GM23338 (cell line): ENCODE measurements at regions not wholly inside any gene's neighbourhood (a gene's known extent, or its start where the extent isn't known, plus 50 kb on each side); places are given as distances from the start of the nearest gene placed in this dataset.

Experiments
- ATAC-seq: fragments of 200-7000 bp; cut with Tn5 transposase; 3 replicates; pipeline ENCODE4 v1.9.1; 2020
- DNase-seq: peaks from one replicate; pipeline ENCODE4 v3.0.0-alpha.2; 2015; ENCODE audit warnings: low spot score
- H2AFZ ChIP-seq: fragments of 200-600 bp; sonication (generic); 2 replicates; pipeline ENCODE4 v1.8.0; 2016; ENCODE audit warnings: antibody characterized with exemption, mild to moderate bottlenecking, moderate library complexity
- H3F3A ChIP-seq: fragments of 200-600 bp; sonication (generic); replicated peaks from 2 replicates; pipeline ENCODE4 v1.8.0; 2017; ENCODE audit warnings: antibody characterized with exemption, mixed run types, low read depth
- H3K27ac ChIP-seq: fragments of 200-600 bp; sonication (generic); 2 replicates; pipeline ENCODE4 v1.6.1; 2016; ENCODE audit warnings: low read depth
- H3K27me3 ChIP-seq: fragments of 200-600 bp; sonication (generic); 2 replicates; pipeline ENCODE4 v1.8.0; 2016; ENCODE audit warnings: mild to moderate bottlenecking, mixed run types, moderate library complexity; ENCODE audit not compliant: insufficient read depth
- H3K36me3 ChIP-seq: fragments of 200-600 bp; sonication (generic); 2 replicates; pipeline ENCODE4 v1.8.0; 2016; ENCODE audit warnings: mild to moderate bottlenecking; ENCODE audit not compliant: insufficient read depth
- H3K4me1 ChIP-seq: fragments of 200-600 bp; sonication (generic); 2 replicates; pipeline ENCODE4 v1.8.0; 2016; ENCODE audit warnings: mild to moderate bottlenecking, moderate library complexity; ENCODE audit not compliant: insufficient read depth
- H3K4me2 ChIP-seq: fragments of 200-600 bp; sonication (generic); 2 replicates; pipeline ENCODE4 v1.7.1; 2017; ENCODE audit warnings: mixed run types
- H3K4me3 ChIP-seq: fragments of 200-600 bp; sonication (generic); 2 replicates; pipeline ENCODE4 v1.6.1; 2016; ENCODE audit warnings: mixed run types
- H3K79me2 ChIP-seq: fragments of 200-600 bp; sonication (generic); replicated peaks from 2 replicates; pipeline ENCODE4 v1.8.0; 2017; ENCODE audit warnings: mild to moderate bottlenecking; ENCODE audit not compliant: insufficient read depth
- H3K9me2 ChIP-seq: fragments of 200-600 bp; sonication (generic); 2 replicates; pipeline ENCODE4 v1.8.0; 2017; ENCODE audit not compliant: insufficient read depth
- H4K20me1 ChIP-seq: fragments of 200-600 bp; sonication (generic); replicated peaks from 2 replicates; pipeline ENCODE4 v1.8.0; 2017; ENCODE audit warnings: mild to moderate bottlenecking; ENCODE audit not compliant: insufficient read depth
- H3K27ac Mint-ChIP-seq: 2 replicates; pipeline ENCODE4 v1.8.0; 2020; ENCODE audit warnings: inconsistent platforms, mild to moderate bottlenecking, moderate library complexity, mixed read lengths
- H3K27me3 Mint-ChIP-seq: 3 replicates; pipeline ENCODE4 v1.8.0; 2022; ENCODE audit warnings: low read depth, mild to moderate bottlenecking, moderate library complexity, mixed read lengths, inconsistent platforms; ENCODE audit not compliant: insufficient read depth, poor library complexity
- H3K36me3 Mint-ChIP-seq: 3 replicates; pipeline ENCODE4 v1.8.0; 2021; ENCODE audit warnings: low read depth, mild to moderate bottlenecking, inconsistent platforms, moderate library complexity, mixed read lengths
- H3K4me1 Mint-ChIP-seq: 3 replicates; pipeline ENCODE4 v1.8.0; 2020; ENCODE audit warnings: mild to moderate bottlenecking, inconsistent platforms, mixed read lengths
- H3K4me3 Mint-ChIP-seq: 3 replicates; pipeline ENCODE4 v1.8.0; 2021; ENCODE audit warnings: moderate library complexity, mild to moderate bottlenecking, inconsistent platforms, mixed read lengths
- H3K9me3 Mint-ChIP-seq: 3 replicates; pipeline ENCODE4 v1.8.0; 2020; ENCODE audit warnings: moderate library complexity, mild to moderate bottlenecking, inconsistent platforms, mixed read lengths
- CREB1 ChIP-seq: fragments of 250-450 bp; sonication (Bioruptor Pico); IDR thresholded peaks from 2 replicates; pipeline ENCODE4 v1.5.0; 2020; ENCODE audit warnings: low read depth, mild to moderate bottlenecking, moderate library complexity
- EZH2 ChIP-seq: fragments of 200-600 bp; sonication (generic); IDR thresholded peaks from one replicate; pipeline ENCODE4 v1.8.0; 2017; ENCODE audit warnings: antibody characterized with exemption, mild to moderate bottlenecking, low read depth; ENCODE audit not compliant: unreplicated experiment
- EZH2phosphoT487 ChIP-seq: fragments of 200-600 bp; sonication (generic); IDR thresholded peaks from one replicate; pipeline ENCODE4 v1.8.1; 2018; ENCODE audit warnings: antibody characterized with exemption; ENCODE audit not compliant: unreplicated experiment
- JUNB ChIP-seq: IDR thresholded peaks from one replicate; pipeline ENCODE4 v1.6.1; 2016; ENCODE audit warnings: antibody characterized with exemption; ENCODE audit not compliant: unreplicated experiment
- NANOG ChIP-seq: IDR thresholded peaks from 2 replicates; pipeline ENCODE4 v1.6.1; 2016; ENCODE audit warnings: antibody characterized with exemption, borderline replicate concordance
- POLR2AphosphoS5 ChIP-seq: IDR thresholded peaks from 2 replicates; pipeline ENCODE4 v1.6.1; 2016; ENCODE audit warnings: antibody characterized with exemption, low read depth
- ZNF114 ChIP-seq: fragments of 250-450 bp; sonication (Bioruptor Pico); IDR thresholded peaks from 2 replicates; pipeline ENCODE4 v1.5.0; 2020; ENCODE audit warnings: mild to moderate bottlenecking, moderate library complexity
- ZNF331 ChIP-seq: fragments of 250-450 bp; sonication (Bioruptor Pico); IDR thresholded peaks from 2 replicates; pipeline ENCODE4 v1.5.0; 2020; ENCODE audit warnings: low read depth, mild to moderate bottlenecking, moderate library complexity
- TF ChIP-seq, protein P1 (sequence below), 2 experiments: fragments of 200-600 bp in 1 of 2; sonication (generic) in 1 of 2; conservative IDR thresholded peaks; 2 replicates each; pipeline versions ENCODE4 v1.5.1 to v1.6.1; 2016 to 2017; ENCODE audit warnings: antibody characterized with exemption in 2 of 2, low read depth in 2 of 2, mild to moderate bottlenecking in 2 of 2, moderate library complexity in 1 of 2
- TF ChIP-seq, protein P2 (sequence below): IDR thresholded peaks from one replicate; pipeline ENCODE4 v1.6.1; 2018; ENCODE audit warnings: antibody characterized with exemption; ENCODE audit not compliant: unreplicated experiment
- TF ChIP-seq, protein P3 (sequence below): IDR thresholded peaks from 2 replicates; pipeline ENCODE4 v1.6.1; 2016; ENCODE audit warnings: antibody characterized with exemption

DNA sequence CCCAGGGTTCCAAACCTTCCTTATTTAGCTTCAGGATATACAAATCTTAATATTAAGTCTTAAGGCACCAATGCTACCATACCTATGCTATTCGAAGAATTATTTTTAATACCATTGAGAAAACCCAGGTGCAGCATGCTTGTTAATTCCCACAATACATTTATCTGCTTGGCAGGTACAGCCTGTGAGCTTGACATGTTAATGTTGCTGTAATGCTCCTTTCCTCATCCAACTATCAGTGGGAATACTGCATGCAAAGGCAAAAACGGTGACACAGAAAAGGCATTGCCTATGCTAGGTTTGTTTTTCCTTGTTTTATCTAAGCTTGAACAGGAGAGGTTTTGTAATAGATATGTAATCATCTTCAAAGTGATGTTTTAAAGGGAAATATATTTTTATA, 135.7 kb upstream of the COX7C start (continued):
- TF ChIP-seq, protein P1, sequence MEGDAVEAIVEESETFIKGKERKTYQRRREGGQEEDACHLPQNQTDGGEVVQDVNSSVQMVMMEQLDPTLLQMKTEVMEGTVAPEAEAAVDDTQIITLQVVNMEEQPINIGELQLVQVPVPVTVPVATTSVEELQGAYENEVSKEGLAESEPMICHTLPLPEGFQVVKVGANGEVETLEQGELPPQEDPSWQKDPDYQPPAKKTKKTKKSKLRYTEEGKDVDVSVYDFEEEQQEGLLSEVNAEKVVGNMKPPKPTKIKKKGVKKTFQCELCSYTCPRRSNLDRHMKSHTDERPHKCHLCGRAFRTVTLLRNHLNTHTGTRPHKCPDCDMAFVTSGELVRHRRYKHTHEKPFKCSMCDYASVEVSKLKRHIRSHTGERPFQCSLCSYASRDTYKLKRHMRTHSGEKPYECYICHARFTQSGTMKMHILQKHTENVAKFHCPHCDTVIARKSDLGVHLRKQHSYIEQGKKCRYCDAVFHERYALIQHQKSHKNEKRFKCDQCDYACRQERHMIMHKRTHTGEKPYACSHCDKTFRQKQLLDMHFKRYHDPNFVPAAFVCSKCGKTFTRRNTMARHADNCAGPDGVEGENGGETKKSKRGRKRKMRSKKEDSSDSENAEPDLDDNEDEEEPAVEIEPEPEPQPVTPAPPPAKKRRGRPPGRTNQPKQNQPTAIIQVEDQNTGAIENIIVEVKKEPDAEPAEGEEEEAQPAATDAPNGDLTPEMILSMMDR (conservative IDR thresholded peaks at IDR 0.05; ENCODE audit: low read depth in 2 of 2) = no peak
- no peak for TF ChIP-seq NANOG

DNA sequence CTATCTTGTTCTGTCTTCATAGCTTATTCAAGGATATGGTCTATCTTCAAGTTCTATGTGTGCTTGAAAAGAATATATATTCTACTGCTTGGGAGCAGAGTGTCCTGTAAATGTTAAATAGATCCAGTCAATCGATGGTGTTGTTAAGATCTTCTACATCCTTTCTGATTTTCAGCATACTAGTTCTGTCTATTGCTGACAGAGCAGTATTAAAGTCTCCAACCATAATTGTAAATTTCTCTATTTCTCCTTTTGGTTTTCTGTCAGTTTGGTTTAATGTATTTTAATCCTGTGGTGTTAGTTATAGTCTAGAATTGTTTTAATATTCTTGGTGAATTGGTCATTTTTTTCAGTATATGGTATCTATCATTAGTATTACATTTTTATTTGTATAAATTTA, 124.0 kb upstream of the COX7C start:
- ATAC-seq (no peak), DNase-seq (no peak)
- H3K27ac Mint-ChIP-seq = no peak overlapping the region
- Histone ChIP-seq H3K79me2 (no peaks in the 10 kb centered on the region), H3K4me2 (no peak overlapping the region), H2AFZ (no peak overlapping the region), H3K9me2 (no peaks in the 10 kb centered on the region), H3K4me1 (no peaks in the 10 kb centered on the region), H3K4me3 (no peak overlapping the region), H3K27ac (no peak overlapping the region), H4K20me1 (no peaks in the 10 kb centered on the region), H3K27me3 (no peaks in the 10 kb centered on the region), H3F3A (no peaks in the 10 kb centered on the region), H3K36me3 (no peaks in the 10 kb centered on the region)
- H3K4me1 Mint-ChIP-seq = no peaks in the 10 kb centered on the region
- H3K4me3 Mint-ChIP-seq = no peak overlapping the region
- no peaks in the 10 kb centered on the region for H3K36me3 Mint-ChIP-seq
- H3K9me3 Mint-ChIP-seq = no peaks in the 10 kb centered on the region
- no peaks in the 10 kb centered on the region for H3K27me3 Mint-ChIP-seq
- TF ChIP-seq ZNF114 (CRISPR knock-in tag) (no peak), JUNB (no peak), CREB1 (CRISPR knock-in tag) (no peak), NANOG (no peak), ZNF331 (CRISPR knock-in tag) (no peak), EZH2 (no peak), POLR2AphosphoS5 (no peak), EZH2phosphoT487 (no peak)
- TF ChIP-seq, protein P1 (conservative IDR thresholded peaks at IDR 0.05; ENCODE audit: low read depth in 2 of 2) = no peak
- TF ChIP-seq, protein P2, sequence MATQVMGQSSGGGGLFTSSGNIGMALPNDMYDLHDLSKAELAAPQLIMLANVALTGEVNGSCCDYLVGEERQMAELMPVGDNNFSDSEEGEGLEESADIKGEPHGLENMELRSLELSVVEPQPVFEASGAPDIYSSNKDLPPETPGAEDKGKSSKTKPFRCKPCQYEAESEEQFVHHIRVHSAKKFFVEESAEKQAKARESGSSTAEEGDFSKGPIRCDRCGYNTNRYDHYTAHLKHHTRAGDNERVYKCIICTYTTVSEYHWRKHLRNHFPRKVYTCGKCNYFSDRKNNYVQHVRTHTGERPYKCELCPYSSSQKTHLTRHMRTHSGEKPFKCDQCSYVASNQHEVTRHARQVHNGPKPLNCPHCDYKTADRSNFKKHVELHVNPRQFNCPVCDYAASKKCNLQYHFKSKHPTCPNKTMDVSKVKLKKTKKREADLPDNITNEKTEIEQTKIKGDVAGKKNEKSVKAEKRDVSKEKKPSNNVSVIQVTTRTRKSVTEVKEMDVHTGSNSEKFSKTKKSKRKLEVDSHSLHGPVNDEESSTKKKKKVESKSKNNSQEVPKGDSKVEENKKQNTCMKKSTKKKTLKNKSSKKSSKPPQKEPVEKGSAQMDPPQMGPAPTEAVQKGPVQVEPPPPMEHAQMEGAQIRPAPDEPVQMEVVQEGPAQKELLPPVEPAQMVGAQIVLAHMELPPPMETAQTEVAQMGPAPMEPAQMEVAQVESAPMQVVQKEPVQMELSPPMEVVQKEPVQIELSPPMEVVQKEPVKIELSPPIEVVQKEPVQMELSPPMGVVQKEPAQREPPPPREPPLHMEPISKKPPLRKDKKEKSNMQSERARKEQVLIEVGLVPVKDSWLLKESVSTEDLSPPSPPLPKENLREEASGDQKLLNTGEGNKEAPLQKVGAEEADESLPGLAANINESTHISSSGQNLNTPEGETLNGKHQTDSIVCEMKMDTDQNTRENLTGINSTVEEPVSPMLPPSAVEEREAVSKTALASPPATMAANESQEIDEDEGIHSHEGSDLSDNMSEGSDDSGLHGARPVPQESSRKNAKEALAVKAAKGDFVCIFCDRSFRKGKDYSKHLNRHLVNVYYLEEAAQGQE = no peak
- TF ChIP-seq, protein P3, sequence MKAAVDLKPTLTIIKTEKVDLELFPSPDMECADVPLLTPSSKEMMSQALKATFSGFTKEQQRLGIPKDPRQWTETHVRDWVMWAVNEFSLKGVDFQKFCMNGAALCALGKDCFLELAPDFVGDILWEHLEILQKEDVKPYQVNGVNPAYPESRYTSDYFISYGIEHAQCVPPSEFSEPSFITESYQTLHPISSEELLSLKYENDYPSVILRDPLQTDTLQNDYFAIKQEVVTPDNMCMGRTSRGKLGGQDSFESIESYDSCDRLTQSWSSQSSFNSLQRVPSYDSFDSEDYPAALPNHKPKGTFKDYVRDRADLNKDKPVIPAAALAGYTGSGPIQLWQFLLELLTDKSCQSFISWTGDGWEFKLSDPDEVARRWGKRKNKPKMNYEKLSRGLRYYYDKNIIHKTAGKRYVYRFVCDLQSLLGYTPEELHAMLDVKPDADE = no peak
